ENCODE measurements at regions not wholly inside any gene's neighbourhood (a gene's known extent, or its start where the extent isn't known, plus 50 kb on each side); places are given as distances from the start of the nearest gene placed in this dataset.

DNA sequence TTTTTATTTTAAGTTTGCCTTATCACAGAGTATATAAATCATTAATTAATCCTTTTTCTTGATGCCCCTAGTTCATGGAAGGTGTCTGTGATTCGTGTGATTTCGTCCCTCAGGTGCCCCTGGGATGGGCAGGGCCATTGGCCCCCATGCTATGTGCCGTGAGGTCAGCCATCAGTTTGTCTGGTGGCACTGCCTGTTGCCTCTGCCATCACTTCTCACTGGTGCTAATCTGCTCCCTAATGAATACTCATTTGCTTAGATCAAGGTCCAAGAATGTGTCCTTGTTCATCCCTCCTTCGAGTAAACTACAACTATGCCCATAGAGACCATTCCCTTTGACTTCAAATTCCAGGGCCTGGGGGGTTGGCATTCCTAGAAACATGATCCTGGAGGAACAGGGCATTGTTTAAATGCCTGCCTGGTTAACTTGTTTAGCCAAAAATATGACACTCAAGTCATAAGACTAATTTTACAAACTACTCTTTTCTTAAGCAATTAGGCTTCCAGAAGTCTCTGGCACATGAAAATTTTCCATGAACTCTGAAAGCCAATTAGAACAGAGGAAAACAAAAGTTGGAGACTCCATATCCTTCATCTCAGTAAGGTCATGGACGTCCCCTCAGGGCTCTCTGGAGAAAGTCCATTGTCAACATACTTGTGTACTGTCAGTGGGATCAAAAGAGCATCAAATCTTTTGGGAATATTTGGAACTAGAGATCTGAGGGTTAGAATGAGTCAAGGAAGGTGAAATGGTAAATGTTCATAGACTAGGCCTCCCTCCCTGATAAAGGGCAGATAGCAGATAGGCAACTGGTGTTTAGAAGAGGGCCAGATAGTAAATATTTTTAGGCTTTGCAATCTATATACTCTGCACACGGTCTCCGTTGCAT lies 90.9 kb upstream of the PLXNC1 start:
- TF ChIP-seq POLR2A (IDR thresholded peaks at IDR 0.05), result no peak
- TF ChIP-seq, protein P1, sequence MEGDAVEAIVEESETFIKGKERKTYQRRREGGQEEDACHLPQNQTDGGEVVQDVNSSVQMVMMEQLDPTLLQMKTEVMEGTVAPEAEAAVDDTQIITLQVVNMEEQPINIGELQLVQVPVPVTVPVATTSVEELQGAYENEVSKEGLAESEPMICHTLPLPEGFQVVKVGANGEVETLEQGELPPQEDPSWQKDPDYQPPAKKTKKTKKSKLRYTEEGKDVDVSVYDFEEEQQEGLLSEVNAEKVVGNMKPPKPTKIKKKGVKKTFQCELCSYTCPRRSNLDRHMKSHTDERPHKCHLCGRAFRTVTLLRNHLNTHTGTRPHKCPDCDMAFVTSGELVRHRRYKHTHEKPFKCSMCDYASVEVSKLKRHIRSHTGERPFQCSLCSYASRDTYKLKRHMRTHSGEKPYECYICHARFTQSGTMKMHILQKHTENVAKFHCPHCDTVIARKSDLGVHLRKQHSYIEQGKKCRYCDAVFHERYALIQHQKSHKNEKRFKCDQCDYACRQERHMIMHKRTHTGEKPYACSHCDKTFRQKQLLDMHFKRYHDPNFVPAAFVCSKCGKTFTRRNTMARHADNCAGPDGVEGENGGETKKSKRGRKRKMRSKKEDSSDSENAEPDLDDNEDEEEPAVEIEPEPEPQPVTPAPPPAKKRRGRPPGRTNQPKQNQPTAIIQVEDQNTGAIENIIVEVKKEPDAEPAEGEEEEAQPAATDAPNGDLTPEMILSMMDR (IDR thresholded peaks at IDR 0.05), result no peak

Data from Peyer's patch (tissue), 4 donors.